ENCODE measurements at regions not wholly inside any gene's neighbourhood (a gene's known extent, or its start where the extent isn't known, plus 50 kb on each side); places are given as distances from the start of the nearest gene placed in this dataset.
"Not testable (repeated sequence)": the region's sequence is repeated elsewhere in the genome, so short reads cannot be mapped to it uniquely, and the experiment has no call there.

GRCh38 chr5:62896121-62896893 lies 317.7 kb downstream of the LRRC70 start:
- CTCF ChIA-PET = interaction anchor here (1.1 kb wide), 1 partner anchor 13 kb away, joined by 3 read pairs; no protein-coding TSS in a partner anchor
- POLR2A ChIA-PET = no interaction called here
- no peak for TF ChIP-seq CTCF (IDR thresholded peaks at IDR 0.05; ENCODE audit: control extremely low read depth, extremely low read depth, low read depth, missing control alignments)
- no peak for DNase-seq (ENCODE audit: extremely low spot score)

- TF ChIP-seq CTCF (IDR thresholded peaks at IDR 0.05; ENCODE audit: control extremely low read depth, extremely low read depth, low read depth, missing control alignments) = no peak
- no peak for DNase-seq (ENCODE audit: extremely low spot score)
- ChIA-PET CTCF (no interaction called here), POLR2A (no interaction called here)
Observed at GRCh38 chr5:62886603-62887315, 308.1 kb downstream of the LRRC70 start.

GRCh38 chr5:62837330-62837729 lies 258.7 kb downstream of the LRRC70 start:
- CTCF ChIA-PET; POLR2A ChIA-PET; DNase-seq (ENCODE audit: extremely low spot score): not testable (repeated sequence)

GRCh38 chr5:62829604-62829986 lies 251.0 kb downstream of the LRRC70 start:
- POLR2A ChIA-PET = no interaction called here
- DNase-seq (ENCODE audit: extremely low spot score) = no peak

GRCh38 chr5:62828742-62829603 lies 250.4 kb downstream of the LRRC70 start:
- TF ChIP-seq CTCF (IDR thresholded peaks at IDR 0.05; ENCODE audit: control extremely low read depth, extremely low read depth, low read depth, missing control alignments) = no peak
- no peak for DNase-seq (ENCODE audit: extremely low spot score)
- ChIA-PET POLR2A (no interaction called here), CTCF (interaction anchor here (0.6 kb wide), 1 partner anchor 1718 kb away, joined by 3 read pairs; no protein-coding TSS in a partner anchor)

More at GRCh38 chr5:62829604-62829986, 251.0 kb downstream of the LRRC70 start:
- CTCF ChIA-PET = no interaction called here
- no peak for TF ChIP-seq CTCF (IDR thresholded peaks at IDR 0.05; ENCODE audit: control extremely low read depth, extremely low read depth, low read depth, missing control alignments)

DNA sequence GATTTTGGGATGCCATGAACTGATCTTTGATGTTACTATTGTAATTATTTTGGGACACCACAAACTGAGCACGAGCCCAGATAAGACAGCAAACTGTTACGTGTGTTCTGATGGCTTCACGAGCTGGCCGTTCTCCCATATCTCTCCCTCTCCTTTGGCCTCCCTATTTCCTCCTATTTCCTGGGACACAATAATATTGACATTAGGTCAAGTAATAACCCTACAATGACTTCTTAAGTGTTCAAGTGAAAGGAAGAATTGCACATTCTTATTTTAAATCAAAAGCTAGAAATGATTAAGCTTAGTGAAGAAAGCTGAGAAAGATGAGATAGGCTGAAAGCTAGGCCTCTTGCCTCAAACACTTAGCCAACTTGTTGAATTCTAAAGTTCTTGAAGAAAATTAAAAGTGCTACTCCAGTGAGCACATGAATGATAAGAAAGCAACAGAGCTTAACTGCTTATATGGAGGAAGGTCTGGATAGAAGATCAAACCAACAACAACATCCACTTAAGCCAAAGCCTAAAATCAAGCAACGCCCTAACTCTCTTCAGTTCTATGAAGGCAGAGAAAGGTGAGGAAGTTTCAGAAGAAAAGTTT lies 247.1 kb downstream of the LRRC70 start:
- ChIA-PET CTCF (interaction anchor here (1.5 kb wide), 1 partner anchor 30 kb away, joined by 3 read pairs; no protein-coding TSS in a partner anchor), POLR2A (no interaction called here)
- no peak for TF ChIP-seq CTCF (IDR thresholded peaks at IDR 0.05; ENCODE audit: control extremely low read depth, extremely low read depth, low read depth, missing control alignments)
- DNase-seq (ENCODE audit: extremely low spot score) = no peak
